Activated CD4-positive, CD25-positive, alpha-beta regulatory T cell treated with anti-CD3 and anti-CD28 coated beads, Interleukin-2, amount 50 U/mL, for 16 hours (primary cell): ENCODE measurements at regions not wholly inside any gene's neighbourhood (a gene's known extent, or its start where the extent isn't known, plus 50 kb on each side); places are given as distances from the start of the nearest gene placed in this dataset.
"Not testable (repeated sequence)": the region's sequence is repeated elsewhere in the genome, so short reads cannot be mapped to it uniquely, and the experiment has no call there.

Experiments
- DNase-seq: peaks from one replicate; pipeline ENCODE4 v3.0.0-alpha.2; 2020; ENCODE audit warnings: low read depth, low spot score

GRCh38 chr6:20263059-20263458 lies 50.8 kb upstream of the MBOAT1 start:
- DNase-seq = no peak

- no peak for DNase-seq
Observed at GRCh38 chr6:20265842-20266241, 53.6 kb upstream of the MBOAT1 start.

- DNase-seq = no peak
Observed at GRCh38 chr6:20266851-20267608, 54.8 kb upstream of the MBOAT1 start.

- DNase-seq = no peak
Observed at GRCh38 chr6:20269181-20269580, 56.9 kb upstream of the MBOAT1 start.

- no peak for DNase-seq
Observed at GRCh38 chr6:20271818-20272217, 59.5 kb upstream of the MBOAT1 start.

- no peak for DNase-seq
Observed at GRCh38 chr6:20274137-20274536, 61.9 kb upstream of the MBOAT1 start.

- not testable (repeated sequence) for DNase-seq
Observed at GRCh38 chr6:20275837-20276236, 63.6 kb upstream of the MBOAT1 start.

GRCh38 chr6:20277724-20278123 lies 65.5 kb upstream of the MBOAT1 start:
- not testable (repeated sequence) for DNase-seq

- DNase-seq = no peak
Observed at GRCh38 chr6:20279051-20279450, 66.8 kb upstream of the MBOAT1 start.

GRCh38 chr6:20279608-20280287 lies 67.5 kb upstream of the MBOAT1 start:
- DNase-seq = no peak

DNA sequence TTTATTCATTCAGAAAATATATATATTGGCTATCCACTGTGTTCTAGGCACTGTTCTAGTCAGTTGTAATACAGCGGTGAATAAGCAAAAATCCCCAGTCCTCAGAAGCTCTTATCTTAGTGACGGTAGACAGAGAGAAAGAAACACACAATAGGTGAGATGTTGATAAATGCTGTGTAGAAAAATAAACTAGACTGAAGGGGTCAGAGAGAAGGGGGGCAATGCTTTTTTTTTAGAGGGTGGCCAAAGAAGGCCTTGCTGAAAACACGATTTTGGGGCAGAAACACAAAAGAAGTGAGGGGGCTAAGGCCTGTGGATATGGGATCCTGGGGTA lies 68.0 kb upstream of the MBOAT1 start:
- no peak for DNase-seq

GRCh38 chr6:20284672-20285071 lies 72.4 kb upstream of the MBOAT1 start:
- no peak for DNase-seq

- no peak for DNase-seq
Observed at GRCh38 chr6:20286968-20287565, 74.8 kb upstream of the MBOAT1 start.

- peak; percentile 61 for DNase-seq
Observed at GRCh38 chr6:20291764-20292580, 79.7 kb upstream of the MBOAT1 start.

DNA sequence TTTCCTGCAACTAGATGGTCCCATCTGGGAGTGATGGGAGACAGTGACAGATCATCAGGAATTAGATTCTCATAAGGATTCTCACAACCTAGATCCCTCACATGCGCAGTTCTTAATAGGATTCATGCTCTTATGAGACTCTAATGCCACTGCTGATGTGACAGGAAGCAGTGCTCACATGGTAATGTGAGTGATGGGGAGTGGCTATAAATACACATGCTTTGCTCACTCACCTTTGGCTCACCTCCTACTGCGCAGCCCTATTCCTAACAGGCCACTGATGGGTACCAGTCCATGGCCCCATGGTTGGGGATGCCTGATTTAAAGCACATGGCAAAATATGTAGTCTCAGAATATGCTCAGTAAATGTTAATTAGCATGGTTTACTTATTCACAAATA lies 80.6 kb upstream of the MBOAT1 start:
- DNase-seq = no peak

GRCh38 chr6:20301256-20301655 lies 89.0 kb upstream of the MBOAT1 start:
- no peak for DNase-seq

DNA sequence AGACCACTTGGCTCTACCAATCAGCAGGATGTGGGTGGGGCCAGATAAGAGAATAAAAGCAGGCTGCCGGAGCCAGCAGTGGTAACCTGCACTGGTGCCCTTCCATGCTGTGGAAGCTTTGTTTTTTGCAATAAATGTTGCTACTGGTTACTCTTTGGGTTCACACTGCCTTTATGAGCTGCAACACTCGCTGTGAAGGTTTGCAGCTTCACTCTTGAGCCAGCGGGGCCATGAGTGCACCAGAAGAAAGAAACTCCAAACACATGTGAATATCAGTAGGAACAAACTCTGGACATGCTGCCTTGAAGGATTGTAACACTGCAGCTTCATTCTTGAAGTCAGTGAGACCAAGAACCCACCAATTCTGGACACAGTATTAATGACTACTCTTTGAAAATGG lies 89.9 kb upstream of the MBOAT1 start:
- DNase-seq = no peak

DNA sequence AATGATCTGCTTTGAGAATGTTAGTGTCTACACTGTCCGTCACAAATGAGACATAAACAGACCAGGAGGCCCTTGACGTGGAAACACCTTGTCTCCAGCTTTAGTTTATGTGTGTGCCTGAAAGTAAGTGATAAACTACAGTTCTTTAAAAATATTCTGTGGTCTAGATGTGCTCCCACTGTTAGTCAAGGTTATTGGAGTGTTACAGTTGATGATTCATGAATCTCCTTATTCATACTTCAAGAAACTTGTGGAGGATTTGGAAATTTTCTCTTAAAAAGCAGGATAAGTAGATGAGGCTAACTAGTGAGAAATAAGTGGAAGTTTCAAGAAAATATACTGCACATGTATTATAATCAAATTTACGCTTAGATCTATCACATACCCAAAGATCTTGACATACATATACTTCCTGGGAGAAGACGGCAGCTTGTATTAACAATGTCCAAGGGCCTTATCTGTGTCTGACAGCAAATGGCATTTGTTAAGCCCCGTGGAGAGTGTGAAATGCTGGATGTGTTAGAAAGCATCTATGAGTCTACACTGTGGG lies 90.5 kb upstream of the MBOAT1 start:
- DNase-seq = no peak

- DNase-seq = no peak
Observed at GRCh38 chr6:20306491-20306890, 94.2 kb upstream of the MBOAT1 start.

DNA sequence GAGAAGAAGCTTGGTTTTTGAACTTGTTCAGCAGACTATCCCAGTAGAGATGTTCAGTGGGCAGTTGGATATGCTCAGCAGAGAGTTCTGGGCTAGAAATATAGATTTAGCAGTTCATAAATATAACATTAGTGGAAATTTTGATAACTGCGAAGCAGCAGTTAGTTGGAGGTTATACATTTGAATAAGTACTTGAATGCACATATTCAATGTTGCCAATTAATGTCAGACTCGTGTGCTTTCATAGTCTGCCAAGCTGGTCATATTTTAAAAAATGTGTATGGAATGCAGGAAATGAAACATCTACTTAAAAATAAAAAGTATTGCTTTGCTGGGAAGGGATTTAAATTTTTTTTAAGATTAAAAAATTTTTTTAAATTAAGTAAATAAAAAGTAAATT lies 92.5 kb upstream of the E2F3 start:
- DNase-seq = no peak

GRCh38 chr6:20310185-20310584 lies 91.5 kb upstream of the E2F3 start:
- no peak for DNase-seq

DNA sequence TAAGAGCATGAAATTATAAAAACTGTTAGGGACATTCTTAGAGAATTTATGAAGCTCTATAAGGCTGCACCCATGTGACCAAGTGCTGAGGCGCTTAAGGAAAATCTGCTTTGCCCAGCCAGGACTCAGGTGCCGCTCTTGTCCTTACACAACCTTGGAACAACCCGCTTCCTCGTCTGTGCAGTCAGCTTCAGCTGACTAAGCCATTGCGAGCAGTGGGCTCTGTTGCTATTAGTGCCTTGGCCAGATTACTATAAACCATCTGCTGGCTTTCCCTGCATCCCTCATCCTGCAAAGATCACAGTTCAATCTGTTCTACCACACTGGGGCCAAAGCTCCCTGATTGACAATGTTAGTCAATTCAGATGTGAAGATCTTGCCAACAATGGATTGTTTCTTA lies 89.1 kb upstream of the E2F3 start:
- no peak for DNase-seq
